ENCODE measurements at regions not wholly inside any gene's neighbourhood (a gene's known extent, or its start where the extent isn't known, plus 50 kb on each side); places are given as distances from the start of the nearest gene placed in this dataset.

DNA sequence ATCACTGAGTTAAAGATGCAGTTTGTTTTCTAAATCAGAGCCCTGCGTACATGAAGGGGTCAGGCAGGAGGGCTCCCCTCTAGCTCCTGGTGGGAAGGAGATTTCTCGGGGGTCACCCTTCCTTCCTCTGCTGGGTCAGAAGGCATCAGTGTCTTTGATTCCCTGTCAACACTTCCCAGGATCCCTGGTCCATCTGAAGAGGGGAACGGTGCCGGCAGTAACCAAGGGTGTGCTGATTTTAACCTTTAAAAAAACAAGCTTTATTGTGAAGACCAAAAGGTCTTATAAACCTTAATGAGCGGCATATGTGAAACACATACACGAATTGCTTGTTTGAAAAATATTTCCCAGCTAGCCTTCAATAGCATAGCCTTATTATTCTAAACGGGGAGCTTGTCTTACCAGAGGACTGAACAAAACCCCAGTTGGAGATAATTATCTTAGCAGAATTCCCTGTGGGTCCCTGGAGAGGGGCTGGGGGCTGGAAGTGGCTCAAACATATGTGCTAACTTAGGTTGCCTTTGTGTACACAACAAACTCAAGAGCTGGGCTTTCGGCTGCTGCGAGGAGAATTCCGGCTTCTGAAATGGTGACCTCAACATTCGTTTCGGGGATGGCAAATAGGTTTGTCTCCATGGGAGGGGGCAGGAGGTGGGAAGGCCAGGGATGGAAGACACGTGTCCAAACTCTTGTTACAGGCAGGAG is 114.9 kb upstream of the MYCN start:
- H3K4me1 Mint-ChIP-seq = no peaks in the 10 kb centered on the region
- no peak overlapping the region for H3K27ac ChIP-seq (ENCODE audit: low read length)
- H3K4me3 ChIP-seq (ENCODE audit: low read length) = no peak overlapping the region
- H3K36me3 Mint-ChIP-seq = no peaks in the 10 kb centered on the region
- H3K27me3 ChIP-seq (ENCODE audit: control insufficient read depth, insufficient read depth, low read length) = no peaks in the 10 kb centered on the region
- 85% methylated on average over 13 of the region's 13 CpGs for WGBS (ENCODE audit: insufficient coverage)
- no peaks in the 10 kb centered on the region for H3K36me3 ChIP-seq (ENCODE audit: control insufficient read depth, insufficient read depth, low read length)
- no peak overlapping the region for H3K4me3 Mint-ChIP-seq
- ATAC-seq = no peak
- intact Hi-C loops (cut with micrococcal nuclease) = no loop called here
- TF ChIP-seq, protein P1, sequence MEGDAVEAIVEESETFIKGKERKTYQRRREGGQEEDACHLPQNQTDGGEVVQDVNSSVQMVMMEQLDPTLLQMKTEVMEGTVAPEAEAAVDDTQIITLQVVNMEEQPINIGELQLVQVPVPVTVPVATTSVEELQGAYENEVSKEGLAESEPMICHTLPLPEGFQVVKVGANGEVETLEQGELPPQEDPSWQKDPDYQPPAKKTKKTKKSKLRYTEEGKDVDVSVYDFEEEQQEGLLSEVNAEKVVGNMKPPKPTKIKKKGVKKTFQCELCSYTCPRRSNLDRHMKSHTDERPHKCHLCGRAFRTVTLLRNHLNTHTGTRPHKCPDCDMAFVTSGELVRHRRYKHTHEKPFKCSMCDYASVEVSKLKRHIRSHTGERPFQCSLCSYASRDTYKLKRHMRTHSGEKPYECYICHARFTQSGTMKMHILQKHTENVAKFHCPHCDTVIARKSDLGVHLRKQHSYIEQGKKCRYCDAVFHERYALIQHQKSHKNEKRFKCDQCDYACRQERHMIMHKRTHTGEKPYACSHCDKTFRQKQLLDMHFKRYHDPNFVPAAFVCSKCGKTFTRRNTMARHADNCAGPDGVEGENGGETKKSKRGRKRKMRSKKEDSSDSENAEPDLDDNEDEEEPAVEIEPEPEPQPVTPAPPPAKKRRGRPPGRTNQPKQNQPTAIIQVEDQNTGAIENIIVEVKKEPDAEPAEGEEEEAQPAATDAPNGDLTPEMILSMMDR (IDR thresholded peaks at IDR 0.05) = no peak
- H3K4me1 ChIP-seq (ENCODE audit: control insufficient read depth, insufficient read depth, low read length) = no peaks in the 10 kb centered on the region
- H3K9me3 Mint-ChIP-seq = no peaks in the 10 kb centered on the region
- H3K9me3 ChIP-seq (ENCODE audit: control insufficient read depth, insufficient read depth, low read length) = no peaks in the 10 kb centered on the region
- no peak for DNase-seq
- no peaks in the 10 kb centered on the region for H3K27me3 Mint-ChIP-seq (ENCODE audit: low read depth in 2 of 2)
- H3K27ac Mint-ChIP-seq = no peak overlapping the region

DNA sequence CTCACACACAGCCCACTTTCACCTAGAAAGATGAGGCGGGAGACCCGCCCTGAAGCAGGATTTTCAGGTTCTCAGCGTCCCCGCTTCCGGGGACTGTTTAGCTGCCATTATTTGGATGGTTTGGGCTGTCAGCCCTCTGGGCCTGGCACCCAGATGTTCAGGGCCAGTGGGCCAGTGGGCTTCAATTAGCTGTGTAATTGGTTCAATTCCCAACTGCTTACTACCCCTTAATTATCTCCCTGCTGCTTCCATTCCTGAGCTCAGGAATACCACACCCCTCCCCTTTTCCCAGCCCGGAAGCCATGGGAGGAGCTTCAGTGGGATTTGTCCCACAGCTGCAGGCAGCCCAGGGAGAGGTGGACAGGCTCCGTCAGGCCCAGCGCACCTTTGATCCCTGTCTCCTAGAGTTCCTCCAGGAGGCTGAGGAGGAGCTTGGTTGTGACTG is 114.1 kb upstream of the MYCN start:
- no peaks in the 10 kb centered on the region for H3K36me3 ChIP-seq (ENCODE audit: control insufficient read depth, insufficient read depth, low read length)
- intact Hi-C loops (cut with micrococcal nuclease) = no loop called here
- H3K27ac ChIP-seq (ENCODE audit: low read length) = no peak overlapping the region
- no peak for DNase-seq
- H3K4me1 ChIP-seq (ENCODE audit: control insufficient read depth, insufficient read depth, low read length) = no peaks in the 10 kb centered on the region
- Mint-ChIP-seq H3K4me1 (no peaks in the 10 kb centered on the region), H3K36me3 (no peaks in the 10 kb centered on the region), H3K27me3 (ENCODE audit: low read depth in 2 of 2) (no peaks in the 10 kb centered on the region), H3K27ac (no peak overlapping the region), H3K4me3 (no peak overlapping the region), H3K9me3 (no peaks in the 10 kb centered on the region)
- WGBS (ENCODE audit: insufficient coverage) = 76% methylated on average over 8 of the region's 8 CpGs
- TF ChIP-seq, protein P1 (IDR thresholded peaks at IDR 0.05) = no peak
- ATAC-seq = no peak
- no peaks in the 10 kb centered on the region for H3K27me3 ChIP-seq (ENCODE audit: control insufficient read depth, insufficient read depth, low read length)
- H3K4me3 ChIP-seq (ENCODE audit: low read length) = no peak overlapping the region
- no peaks in the 10 kb centered on the region for H3K9me3 ChIP-seq (ENCODE audit: control insufficient read depth, insufficient read depth, low read length)

DNA sequence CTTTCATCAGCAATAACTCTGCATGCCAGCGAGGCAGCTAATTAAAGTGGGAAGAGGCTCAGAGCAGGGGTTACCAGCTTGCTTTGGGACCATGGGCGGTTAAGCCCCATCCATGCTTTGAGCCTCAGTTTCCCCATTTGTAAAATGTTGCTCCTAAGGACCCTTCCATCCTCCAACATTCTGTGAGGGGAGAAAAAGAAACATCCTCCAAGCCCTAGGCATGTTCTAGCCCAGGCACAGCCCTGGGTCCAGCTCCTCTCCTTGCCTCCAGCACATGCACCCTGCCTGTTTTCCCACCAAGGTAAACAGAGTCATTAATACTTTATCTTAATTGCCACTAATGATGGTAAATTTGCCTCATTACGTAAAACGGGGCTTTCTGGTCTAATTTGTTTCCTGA is 113.3 kb upstream of the MYCN start:
- intact Hi-C loops (cut with micrococcal nuclease) = no loop called here
- 91% methylated on average over 4 of the region's 4 CpGs for WGBS (ENCODE audit: insufficient coverage)
- H3K36me3 Mint-ChIP-seq = no peaks in the 10 kb centered on the region
- H3K27ac ChIP-seq (ENCODE audit: low read length) = no peak overlapping the region
- DNase-seq (no peak), ATAC-seq (no peak)
- TF ChIP-seq, protein P1 (IDR thresholded peaks at IDR 0.05) = no peak
- no peaks in the 10 kb centered on the region for H3K9me3 ChIP-seq (ENCODE audit: control insufficient read depth, insufficient read depth, low read length)
- no peak overlapping the region for H3K4me3 Mint-ChIP-seq
- no peaks in the 10 kb centered on the region for H3K4me1 Mint-ChIP-seq
- no peaks in the 10 kb centered on the region for H3K36me3 ChIP-seq (ENCODE audit: control insufficient read depth, insufficient read depth, low read length)
- no peaks in the 10 kb centered on the region for H3K27me3 Mint-ChIP-seq (ENCODE audit: low read depth in 2 of 2)
- no peaks in the 10 kb centered on the region for H3K4me1 ChIP-seq (ENCODE audit: control insufficient read depth, insufficient read depth, low read length)
- H3K4me3 ChIP-seq (ENCODE audit: low read length) = no peak overlapping the region
- no peak overlapping the region for H3K27ac Mint-ChIP-seq
- no peaks in the 10 kb centered on the region for H3K27me3 ChIP-seq (ENCODE audit: control insufficient read depth, insufficient read depth, low read length)
- no peaks in the 10 kb centered on the region for H3K9me3 Mint-ChIP-seq

DNA sequence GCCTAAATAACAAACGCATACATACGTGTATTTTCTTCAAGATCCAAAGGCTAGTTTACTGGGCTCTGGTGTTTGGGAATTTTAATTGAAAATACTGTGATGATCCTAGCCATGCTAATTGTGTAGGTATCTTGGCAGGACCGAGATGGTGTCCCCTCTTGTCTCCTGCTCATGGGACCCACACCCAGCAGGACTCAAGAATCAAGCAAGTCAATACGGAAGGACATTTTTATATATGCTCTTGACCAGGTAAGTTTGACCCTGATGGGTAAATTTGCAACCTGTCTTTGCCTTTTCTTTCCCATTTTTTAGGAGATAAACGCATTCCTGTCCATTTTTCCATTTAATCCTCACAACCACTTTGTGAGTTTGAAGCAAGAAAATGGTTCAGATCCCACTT is 111.8 kb upstream of the MYCN start:
- Mint-ChIP-seq H3K27me3 (ENCODE audit: low read depth in 2 of 2) (no peaks in the 10 kb centered on the region), H3K4me1 (no peaks in the 10 kb centered on the region), H3K36me3 (no peaks in the 10 kb centered on the region), H3K27ac (no peak overlapping the region), H3K9me3 (no peaks in the 10 kb centered on the region), H3K4me3 (no peak overlapping the region)
- Histone ChIP-seq H3K36me3 (ENCODE audit: control insufficient read depth, insufficient read depth, low read length) (no peaks in the 10 kb centered on the region), H3K27me3 (ENCODE audit: control insufficient read depth, insufficient read depth, low read length) (no peaks in the 10 kb centered on the region), H3K4me1 (ENCODE audit: control insufficient read depth, insufficient read depth, low read length) (no peaks in the 10 kb centered on the region), H3K4me3 (ENCODE audit: low read length) (no peak overlapping the region), H3K9me3 (ENCODE audit: control insufficient read depth, insufficient read depth, low read length) (no peaks in the 10 kb centered on the region), H3K27ac (ENCODE audit: low read length) (no peak overlapping the region)
- no peak for ATAC-seq
- intact Hi-C loops (cut with micrococcal nuclease) = no loop called here
- DNase-seq = no peak
- TF ChIP-seq, protein P1 (IDR thresholded peaks at IDR 0.05) = no peak
- WGBS (ENCODE audit: insufficient coverage) = 90% methylated on average over 5 of the region's 5 CpGs
